ENCODE measurements at regions not wholly inside any gene's neighbourhood (a gene's known extent, or its start where the extent isn't known, plus 50 kb on each side); places are given as distances from the start of the nearest gene placed in this dataset.
"Not testable (repeated sequence)": the region's sequence is repeated elsewhere in the genome, so short reads cannot be mapped to it uniquely, and the experiment has no call there.

GRCh38 chr5:87217480-87217879 is 50.2 kb upstream of the RASA1 start:
- DNase-seq, result not testable (repeated sequence)
